BLaER1 (cell line): ENCODE measurements at regions not wholly inside any gene's neighbourhood (a gene's known extent, or its start where the extent isn't known, plus 50 kb on each side); places are given as distances from the start of the nearest gene placed in this dataset.

Experiments
- H3K27ac ChIP-seq: shearing (Covaris generic); formaldehyde crosslinking; 2 replicates; pipeline ENCODE4 v1.8.1; 2022
- H3K27me3 ChIP-seq: shearing (Covaris generic); formaldehyde crosslinking; 2 replicates; pipeline ENCODE4 v1.8.1; 2022
- H3K36me3 ChIP-seq: shearing (Covaris generic); formaldehyde crosslinking; 2 replicates; pipeline ENCODE4 v1.8.1; 2022
- H3K4me1 ChIP-seq: shearing (Covaris generic); formaldehyde crosslinking; 2 replicates; pipeline ENCODE4 v1.8.1; 2022
- H3K4me2 ChIP-seq: shearing (Covaris generic); formaldehyde crosslinking; 2 replicates; pipeline ENCODE4 v1.8.1; 2022
- H3K4me3 ChIP-seq: shearing (Covaris generic); formaldehyde crosslinking; 2 replicates; pipeline ENCODE4 v1.8.1; 2022
- H3K9ac ChIP-seq: shearing (Covaris generic); formaldehyde crosslinking; 2 replicates; pipeline ENCODE4 v1.8.1; 2022
- H3K9me3 ChIP-seq: shearing (Covaris generic); formaldehyde crosslinking; 2 replicates; pipeline ENCODE4 v1.8.1; 2022
- H4K20me1 ChIP-seq: shearing (Covaris generic); formaldehyde crosslinking; 2 replicates; pipeline ENCODE4 v1.8.1; 2022
- Cebpa-rat ChIP-seq: shearing (Covaris generic); IDR thresholded peaks from 2 replicates; pipeline ENCODE4 v1.8.1; 2022

- Histone ChIP-seq H3K27ac (no peak overlapping the region), H3K4me3 (no peak overlapping the region), H3K27me3 (no peaks in the 10 kb centered on the region), H3K4me1 (peaks cover 7% of the 10 kb centered on the region; the same call in 1 of the 2 replicates), H3K4me2 (no peak overlapping the region), H4K20me1 (no peaks in the 10 kb centered on the region), H3K9ac (no peak overlapping the region), H3K36me3 (no peaks in the 10 kb centered on the region), H3K9me3 (peaks cover 11% of the 10 kb centered on the region; the same call in 1 of the 2 replicates)
- no peak for TF ChIP-seq Cebpa-rat
These were observed 239.1 kb downstream of the ASXL3 start for GRCh38 chr18:33817096-33817495.

- peaks cover 8% of the 10 kb centered on the region; the same call in 1 of the 2 replicates for H3K9me3 ChIP-seq
These were observed 236.5 kb downstream of the ASXL3 start for GRCh38 chr18:33814546-33814945.

GRCh38 chr18:33812186-33812585, 234.2 kb downstream of the ASXL3 start:
- Histone ChIP-seq H3K4me3 (no peak overlapping the region), H4K20me1 (no peaks in the 10 kb centered on the region), H3K9me3 (no peaks in the 10 kb centered on the region), H3K9ac (no peak overlapping the region), H3K36me3 (no peaks in the 10 kb centered on the region), H3K4me1 (peaks cover 31% of the 10 kb centered on the region), H3K27me3 (no peaks in the 10 kb centered on the region), H3K27ac (no peak overlapping the region), H3K4me2 (no peak overlapping the region)
- TF ChIP-seq Cebpa-rat: no peak

More at GRCh38 chr18:33814546-33814945, 236.5 kb downstream of the ASXL3 start:
- H3K4me2 ChIP-seq: no peak overlapping the region
- H3K36me3 ChIP-seq: no peaks in the 10 kb centered on the region
- no peak overlapping the region for H3K27ac ChIP-seq
- H3K4me3 ChIP-seq: no peak overlapping the region
- H4K20me1 ChIP-seq: no peaks in the 10 kb centered on the region
- no peaks in the 10 kb centered on the region for H3K27me3 ChIP-seq
- no peak for TF ChIP-seq Cebpa-rat
- no peak overlapping the region for H3K9ac ChIP-seq
- H3K4me1 ChIP-seq: peaks cover 22% of the 10 kb centered on the region

- H3K27me3 ChIP-seq: no peaks in the 10 kb centered on the region
- no peak overlapping the region for H3K4me3 ChIP-seq
- H3K27ac ChIP-seq: no peak overlapping the region
- H3K36me3 ChIP-seq: no peaks in the 10 kb centered on the region
- H3K9ac ChIP-seq: no peak overlapping the region
- H4K20me1 ChIP-seq: no peaks in the 10 kb centered on the region
- no peak overlapping the region for H3K4me2 ChIP-seq
- H3K4me1 ChIP-seq: peaks cover 18% of the 10 kb centered on the region
- TF ChIP-seq Cebpa-rat: no peak
- H3K9me3 ChIP-seq: peaks cover 4% of the 10 kb centered on the region; the same call in 1 of the 2 replicates
These were observed 227.6 kb downstream of the ASXL3 start for GRCh38 chr18:33805592-33805991.

- no peaks in the 10 kb centered on the region for H3K27me3 ChIP-seq
- no peak overlapping the region for H3K27ac ChIP-seq
- peaks cover 6% of the 10 kb centered on the region for H3K4me1 ChIP-seq
- no peak for TF ChIP-seq Cebpa-rat
- no peak overlapping the region for H3K4me2 ChIP-seq
- no peak overlapping the region for H3K4me3 ChIP-seq
- no peaks in the 10 kb centered on the region for H3K36me3 ChIP-seq
- no peaks in the 10 kb centered on the region for H4K20me1 ChIP-seq
- peaks cover 4% of the 10 kb centered on the region; the same call in 1 of the 2 replicates for H3K9me3 ChIP-seq
- no peak overlapping the region for H3K9ac ChIP-seq
These were observed 226.2 kb downstream of the ASXL3 start for GRCh38 chr18:33804258-33804657.

GRCh38 chr18:33803636-33804035, 225.6 kb downstream of the ASXL3 start:
- no peak for TF ChIP-seq Cebpa-rat
- Histone ChIP-seq H3K4me2 (no peak overlapping the region), H3K9ac (no peak overlapping the region)

GRCh38 chr18:33802955-33803354, 224.9 kb downstream of the ASXL3 start:
- Histone ChIP-seq H3K4me2 (no peak overlapping the region), H3K27me3 (no peaks in the 10 kb centered on the region), H3K36me3 (no peaks in the 10 kb centered on the region), H3K9me3 (peaks cover 4% of the 10 kb centered on the region; the same call in 1 of the 2 replicates), H3K4me1 (no peaks in the 10 kb centered on the region), H4K20me1 (no peaks in the 10 kb centered on the region), H3K4me3 (no peak overlapping the region), H3K9ac (no peak overlapping the region), H3K27ac (no peak overlapping the region)
- no peak for TF ChIP-seq Cebpa-rat

More at GRCh38 chr18:33803636-33804035, 225.6 kb downstream of the ASXL3 start:
- H4K20me1 ChIP-seq: no peaks in the 10 kb centered on the region
- H3K27me3 ChIP-seq: no peaks in the 10 kb centered on the region
- no peaks in the 10 kb centered on the region for H3K36me3 ChIP-seq
- H3K4me3 ChIP-seq: no peak overlapping the region
- H3K9me3 ChIP-seq: peaks cover 4% of the 10 kb centered on the region; the same call in 1 of the 2 replicates
- no peaks in the 10 kb centered on the region for H3K4me1 ChIP-seq
- no peak overlapping the region for H3K27ac ChIP-seq
